ENCODE measurements at regions not wholly inside any gene's neighbourhood (a gene's known extent, or its start where the extent isn't known, plus 50 kb on each side); places are given as distances from the start of the nearest gene placed in this dataset.

DNA sequence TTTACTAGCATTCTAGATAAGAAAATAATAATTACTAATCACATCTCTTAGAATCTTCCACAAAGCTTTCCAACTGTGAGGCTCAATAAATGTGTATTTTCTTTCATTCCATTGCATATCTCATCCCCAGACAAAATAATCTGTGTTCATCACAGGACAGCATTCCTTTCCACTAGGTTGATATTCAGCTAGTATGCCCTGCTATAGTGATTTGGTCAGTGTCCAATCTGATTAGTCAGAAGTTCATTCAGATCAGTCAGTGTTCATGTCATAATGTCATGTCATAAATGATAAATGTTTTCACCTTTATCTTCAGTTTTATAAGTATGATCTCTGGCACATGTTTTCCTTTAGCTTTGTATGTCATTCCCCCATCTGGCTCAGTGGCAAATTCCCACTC lies 611.4 kb downstream of the KCTD8 start:
- ChIA-PET CTCF (no interaction called here), POLR2A (no interaction called here)

GRCh38 chr4:43837604-43838003 lies 611.0 kb downstream of the KCTD8 start:
- ChIA-PET POLR2A (no interaction called here), CTCF (no interaction called here)
- TF ChIP-seq FOXA1 (IDR thresholded peaks at IDR 0.05) = no peak
- no peak for TF ChIP-seq SUZ12 (IDR thresholded peaks at IDR 0.05)
- no peak for TF ChIP-seq HDGF (IDR thresholded peaks at IDR 0.05; ENCODE audit: borderline replicate concordance)
- TF ChIP-seq BHLHE40 (IDR thresholded peaks at IDR 0.05; ENCODE audit: borderline replicate concordance) = no peak
- no peak for TF ChIP-seq SP1 (IDR thresholded peaks at IDR 0.05)
- TF ChIP-seq, protein P1, sequence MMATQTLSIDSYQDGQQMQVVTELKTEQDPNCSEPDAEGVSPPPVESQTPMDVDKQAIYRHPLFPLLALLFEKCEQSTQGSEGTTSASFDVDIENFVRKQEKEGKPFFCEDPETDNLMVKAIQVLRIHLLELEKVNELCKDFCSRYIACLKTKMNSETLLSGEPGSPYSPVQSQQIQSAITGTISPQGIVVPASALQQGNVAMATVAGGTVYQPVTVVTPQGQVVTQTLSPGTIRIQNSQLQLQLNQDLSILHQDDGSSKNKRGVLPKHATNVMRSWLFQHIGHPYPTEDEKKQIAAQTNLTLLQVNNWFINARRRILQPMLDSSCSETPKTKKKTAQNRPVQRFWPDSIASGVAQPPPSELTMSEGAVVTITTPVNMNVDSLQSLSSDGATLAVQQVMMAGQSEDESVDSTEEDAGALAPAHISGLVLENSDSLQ (IDR thresholded peaks at IDR 0.05) = no peak
- no peak for TF ChIP-seq FOXM1 (IDR thresholded peaks at IDR 0.05; ENCODE audit: borderline replicate concordance)
- TF ChIP-seq ARNT (IDR thresholded peaks at IDR 0.05) = no peak
- no peak for TF ChIP-seq NFRKB (IDR thresholded peaks at IDR 0.05)
- no peak for TF ChIP-seq L3MBTL2 (conservative IDR thresholded peaks at IDR 0.05)
- TF ChIP-seq ELF4 (IDR thresholded peaks at IDR 0.05) = no peak
- DNase-seq (ENCODE audit: extremely low spot score) = no peak

More for the DNA sequence above, 611.4 kb downstream of the KCTD8 start:
- no peak for DNase-seq (ENCODE audit: extremely low spot score)
- no peak for TF ChIP-seq NFRKB (IDR thresholded peaks at IDR 0.05)

DNA sequence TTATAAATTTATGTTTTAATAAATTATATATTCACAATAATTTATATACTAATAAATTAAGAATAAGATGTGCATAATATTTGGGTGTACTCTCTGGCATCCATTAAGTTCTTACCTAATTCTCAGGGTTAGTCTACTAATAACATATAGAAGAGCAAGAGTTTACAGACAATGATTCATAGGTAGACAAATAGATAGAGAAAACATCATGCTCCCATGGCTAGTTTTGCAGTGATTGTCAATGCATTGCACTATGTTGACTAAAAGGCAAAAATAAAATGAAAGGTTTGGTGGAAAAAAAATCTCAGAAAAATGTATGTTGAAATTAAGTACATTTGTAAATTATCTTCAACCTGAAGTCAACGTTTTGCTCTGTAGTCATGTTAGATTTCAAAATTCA lies 606.0 kb downstream of the KCTD8 start:
- POLR2A ChIA-PET = no interaction called here
- no peak for TF ChIP-seq FOXA1 (IDR thresholded peaks at IDR 0.05)
- no peak for TF ChIP-seq TARDBP (IDR thresholded peaks at IDR 0.05)
- TF ChIP-seq BHLHE40 (IDR thresholded peaks at IDR 0.05; ENCODE audit: borderline replicate concordance) = no peak
- TF ChIP-seq ARNT (IDR thresholded peaks at IDR 0.05) = no peak
- TF ChIP-seq SUZ12 (IDR thresholded peaks at IDR 0.05) = no peak
- TF ChIP-seq FOXM1 (IDR thresholded peaks at IDR 0.05; ENCODE audit: borderline replicate concordance) = no peak
- TF ChIP-seq ELF4 (IDR thresholded peaks at IDR 0.05) = no peak
- no peak for TF ChIP-seq SP1 (IDR thresholded peaks at IDR 0.05)
- no peak for TF ChIP-seq CTBP1 (IDR thresholded peaks at IDR 0.05; ENCODE audit: borderline replicate concordance)
- no peak for TF ChIP-seq LEF1 (IDR thresholded peaks at IDR 0.05; ENCODE audit: borderline replicate concordance)
- TF ChIP-seq HDGF (IDR thresholded peaks at IDR 0.05; ENCODE audit: borderline replicate concordance) = no peak
- TF ChIP-seq NFRKB (IDR thresholded peaks at IDR 0.05) = no peak
- TF ChIP-seq, protein P1 (IDR thresholded peaks at IDR 0.05) = no peak
- no peak for TF ChIP-seq FOXK2 (IDR thresholded peaks at IDR 0.05)
- no peak for TF ChIP-seq ZNF384 (IDR thresholded peaks at IDR 0.05)
- TF ChIP-seq L3MBTL2 (conservative IDR thresholded peaks at IDR 0.05) = no peak
- CTCF ChIA-PET = interaction anchor here (0.6 kb wide), 1 partner anchor 152 kb away, joined by 3 read pairs; no protein-coding TSS in a partner anchor
- DNase-seq (ENCODE audit: extremely low spot score) = no peak

DNA sequence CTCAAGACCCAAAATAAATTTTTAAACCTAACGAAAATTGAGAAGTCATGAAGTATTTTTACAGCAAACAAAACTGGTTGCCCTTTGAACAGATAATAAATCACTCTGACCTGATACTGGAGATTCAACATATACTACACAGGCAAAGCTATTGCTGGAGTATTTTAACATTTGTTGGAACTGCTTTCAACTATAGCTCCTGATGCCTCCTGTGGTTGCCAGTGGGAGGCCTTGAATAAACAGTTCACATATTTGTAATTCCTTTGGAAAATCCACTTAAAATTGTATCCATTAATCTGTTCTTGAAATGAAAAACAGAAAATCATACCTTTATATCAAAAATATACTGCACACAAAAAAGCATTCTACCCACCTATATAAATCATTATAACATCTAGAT lies 605.1 kb downstream of the KCTD8 start:
- ChIA-PET CTCF (no interaction called here), POLR2A (no interaction called here)
- TF ChIP-seq FOXK2 (IDR thresholded peaks at IDR 0.05) = no peak
- TF ChIP-seq, protein P1 (IDR thresholded peaks at IDR 0.05) = no peak
- no peak for TF ChIP-seq BHLHE40 (IDR thresholded peaks at IDR 0.05; ENCODE audit: borderline replicate concordance)
- no peak for TF ChIP-seq L3MBTL2 (conservative IDR thresholded peaks at IDR 0.05)
- no peak for TF ChIP-seq LEF1 (IDR thresholded peaks at IDR 0.05; ENCODE audit: borderline replicate concordance)
- no peak for TF ChIP-seq NFRKB (IDR thresholded peaks at IDR 0.05)
- no peak for TF ChIP-seq CTBP1 (IDR thresholded peaks at IDR 0.05; ENCODE audit: borderline replicate concordance)
- TF ChIP-seq HDGF (IDR thresholded peaks at IDR 0.05; ENCODE audit: borderline replicate concordance) = no peak
- no peak for TF ChIP-seq ARNT (IDR thresholded peaks at IDR 0.05)
- TF ChIP-seq ELF4 (IDR thresholded peaks at IDR 0.05) = no peak
- TF ChIP-seq FOXA1 (IDR thresholded peaks at IDR 0.05) = no peak
- no peak for TF ChIP-seq SUZ12 (IDR thresholded peaks at IDR 0.05)
- TF ChIP-seq ZNF384 (IDR thresholded peaks at IDR 0.05) = no peak
- no peak for DNase-seq (ENCODE audit: extremely low spot score)

DNA sequence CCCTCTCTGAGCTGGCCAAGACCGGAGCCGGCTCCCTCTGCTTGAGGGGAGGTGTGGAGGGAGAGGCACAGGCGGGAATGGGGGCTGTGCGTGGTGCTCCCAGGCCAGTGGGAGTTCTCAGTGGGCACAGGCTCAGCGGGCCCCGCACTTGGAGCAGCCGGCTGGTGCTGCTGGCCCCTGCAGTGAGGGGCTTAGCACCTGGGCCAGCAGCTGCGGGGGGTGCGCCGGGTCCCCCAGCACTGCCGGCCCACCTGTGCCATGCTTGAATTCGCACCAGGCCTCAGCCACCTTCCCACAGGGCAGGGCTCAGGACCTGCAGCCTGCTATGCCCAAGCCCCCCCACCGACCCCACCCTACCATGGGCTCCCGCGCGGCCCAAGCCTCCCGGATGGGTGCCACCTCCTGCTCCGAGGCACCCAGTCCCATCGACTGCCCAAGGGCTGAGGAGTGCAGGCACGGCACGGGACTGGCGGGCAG lies 602.5 kb downstream of the KCTD8 start:
- no peak for DNase-seq (ENCODE audit: extremely low spot score)
- CTCF ChIA-PET = no interaction called here
- no peak for TF ChIP-seq NFRKB (IDR thresholded peaks at IDR 0.05)
- POLR2A ChIA-PET = no interaction called here

DNA sequence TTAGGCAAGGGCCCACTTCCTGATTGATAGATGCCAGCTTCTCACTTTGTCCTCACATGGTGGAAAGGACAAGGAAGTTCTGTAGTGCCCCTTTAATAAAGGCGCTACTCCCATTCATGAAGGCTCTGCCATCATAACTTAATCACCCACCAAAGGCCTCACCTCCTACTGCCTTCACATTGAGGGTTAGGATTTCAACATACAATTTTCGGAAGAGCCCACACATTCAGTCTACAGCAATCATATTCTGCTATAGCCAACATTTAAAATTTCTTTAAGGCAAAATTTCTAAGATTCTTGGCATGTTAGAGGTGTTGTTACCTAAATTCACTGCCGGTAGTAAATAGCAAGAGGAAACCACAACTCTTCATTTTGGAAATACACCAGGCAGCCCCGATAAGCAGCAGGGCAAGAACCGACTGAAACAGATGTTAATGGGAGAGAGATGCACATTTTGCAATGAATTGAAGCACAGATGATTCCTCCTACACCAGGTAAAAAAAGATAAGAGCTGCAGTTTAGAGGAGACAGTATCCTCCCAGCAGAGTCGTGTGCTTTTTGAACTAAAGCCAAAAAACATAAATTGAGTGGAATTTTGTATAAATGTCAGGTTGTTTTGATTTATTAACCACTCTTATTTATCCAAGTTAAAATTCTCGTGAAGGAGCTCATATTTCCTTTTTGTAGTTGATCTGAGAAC lies 594.9 kb downstream of the KCTD8 start:
- TF ChIP-seq CTBP1 (IDR thresholded peaks at IDR 0.05; ENCODE audit: borderline replicate concordance) (no peak), SP1 (IDR thresholded peaks at IDR 0.05) (no peak), L3MBTL2 (conservative IDR thresholded peaks at IDR 0.05) (no peak)
- TF ChIP-seq, protein P1 (IDR thresholded peaks at IDR 0.05) = peak; percentile 82
- DNase-seq (ENCODE audit: extremely low spot score) = no peak
- POLR2A ChIA-PET = no interaction called here
- CTCF ChIA-PET = no interaction called here

Measured in HEK293T (cell line).